ENCODE measurements at regions not wholly inside any gene's neighbourhood (a gene's known extent, or its start where the extent isn't known, plus 50 kb on each side); places are given as distances from the start of the nearest gene placed in this dataset.

DNA sequence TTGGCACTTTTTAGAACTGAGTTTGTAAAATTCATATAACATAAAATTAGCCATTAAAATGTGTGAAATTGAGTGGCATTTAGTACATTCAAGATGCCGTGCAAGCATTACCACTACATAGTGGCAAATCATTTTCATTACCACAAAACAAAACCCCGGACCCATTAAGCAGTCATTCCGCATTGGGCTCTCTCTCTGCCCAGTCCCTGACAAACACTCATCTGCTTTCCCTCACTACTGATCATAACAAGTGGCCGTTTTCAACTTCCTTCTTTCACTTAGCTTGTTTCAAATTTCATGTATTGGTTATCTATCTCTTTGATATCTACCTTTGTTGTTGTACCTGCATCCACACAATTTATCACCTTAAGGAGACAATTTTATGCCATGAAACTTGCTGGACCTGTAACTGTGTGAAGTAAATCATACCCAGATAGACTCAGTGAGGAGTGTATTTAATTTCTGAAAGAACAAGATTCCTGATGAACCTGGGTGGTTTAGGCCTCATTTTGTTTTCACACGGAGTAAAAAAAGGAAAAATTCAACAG, 202.1 kb downstream of the OR13H1 start:
- WGBS, 2 donors = 48 to 87% methylated on average over 5 of the region's 5 CpGs
- TF ChIP-seq, protein P1, sequence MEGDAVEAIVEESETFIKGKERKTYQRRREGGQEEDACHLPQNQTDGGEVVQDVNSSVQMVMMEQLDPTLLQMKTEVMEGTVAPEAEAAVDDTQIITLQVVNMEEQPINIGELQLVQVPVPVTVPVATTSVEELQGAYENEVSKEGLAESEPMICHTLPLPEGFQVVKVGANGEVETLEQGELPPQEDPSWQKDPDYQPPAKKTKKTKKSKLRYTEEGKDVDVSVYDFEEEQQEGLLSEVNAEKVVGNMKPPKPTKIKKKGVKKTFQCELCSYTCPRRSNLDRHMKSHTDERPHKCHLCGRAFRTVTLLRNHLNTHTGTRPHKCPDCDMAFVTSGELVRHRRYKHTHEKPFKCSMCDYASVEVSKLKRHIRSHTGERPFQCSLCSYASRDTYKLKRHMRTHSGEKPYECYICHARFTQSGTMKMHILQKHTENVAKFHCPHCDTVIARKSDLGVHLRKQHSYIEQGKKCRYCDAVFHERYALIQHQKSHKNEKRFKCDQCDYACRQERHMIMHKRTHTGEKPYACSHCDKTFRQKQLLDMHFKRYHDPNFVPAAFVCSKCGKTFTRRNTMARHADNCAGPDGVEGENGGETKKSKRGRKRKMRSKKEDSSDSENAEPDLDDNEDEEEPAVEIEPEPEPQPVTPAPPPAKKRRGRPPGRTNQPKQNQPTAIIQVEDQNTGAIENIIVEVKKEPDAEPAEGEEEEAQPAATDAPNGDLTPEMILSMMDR (IDR thresholded peaks at IDR 0.05) = no peak
- H3K36me3 ChIP-seq = no peaks in the 10 kb centered on the region
- peak overlapping the region in 2 of 4 donors; percentile 83 to 84 for H3K27ac ChIP-seq
- ATAC-seq = no peak
- no peak for DNase-seq
- no peak for FAIRE-seq
- H3K4me3 ChIP-seq = peak overlapping the region in 2 of 4 donors; percentile 41 to 52
- no peaks in the 10 kb centered on the region for H3K9me3 ChIP-seq
- intact Hi-C loops (cut with DNase I) = no loop called here
- no peaks in the 10 kb centered on the region for H3K27me3 ChIP-seq
- H3K4me1 ChIP-seq = no peaks in the 10 kb centered on the region

DNA sequence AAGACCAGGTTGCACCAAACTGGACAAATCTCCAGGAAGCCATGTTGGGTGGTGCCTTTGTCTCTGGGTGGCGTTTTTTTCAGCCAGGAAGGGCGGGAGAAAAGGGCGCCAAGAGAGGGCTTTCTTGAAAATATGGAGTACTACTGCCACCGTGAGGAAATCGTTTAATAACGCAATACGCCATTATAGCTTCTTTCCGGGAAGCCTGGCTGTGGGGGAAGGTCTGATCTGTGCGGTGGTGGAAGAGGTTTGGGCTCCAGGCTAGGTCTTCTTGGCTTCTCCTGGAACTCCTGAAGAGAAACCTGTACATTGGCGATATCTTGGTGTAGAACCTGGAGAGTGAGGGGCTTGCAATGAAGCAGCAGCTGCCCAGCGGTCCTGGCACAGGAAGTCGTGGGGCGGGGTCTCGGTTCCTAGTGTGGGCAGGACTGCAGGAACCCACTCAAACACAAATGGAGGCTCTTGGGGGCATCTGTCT, 202.7 kb downstream of the OR13H1 start:
- ATAC-seq = peak; percentile 76 to 81 (median 77)
- TF ChIP-seq, protein P1 (IDR thresholded peaks at IDR 0.05) = peak in 2 of 4 donors; percentile 22 to 27
- peak in 4 of 6 donors; percentile 80 to 91 (median 84) for DNase-seq
- Histone ChIP-seq H3K27ac (peak overlapping the region; percentile 55 to 86 (median 84)), H3K4me3 (peak overlapping the region in 3 of 4 donors; percentile 19 to 52 (median 41)), H3K36me3 (no peaks in the 10 kb centered on the region), H3K9me3 (no peaks in the 10 kb centered on the region), H3K27me3 (no peaks in the 10 kb centered on the region), H3K4me1 (no peaks in the 10 kb centered on the region)
- FAIRE-seq = peak; percentile 29
- intact Hi-C loops (cut with DNase I) = no loop called here
- 44 to 92% methylated on average over 14 of the region's 14 CpGs for WGBS, 2 donors

DNA sequence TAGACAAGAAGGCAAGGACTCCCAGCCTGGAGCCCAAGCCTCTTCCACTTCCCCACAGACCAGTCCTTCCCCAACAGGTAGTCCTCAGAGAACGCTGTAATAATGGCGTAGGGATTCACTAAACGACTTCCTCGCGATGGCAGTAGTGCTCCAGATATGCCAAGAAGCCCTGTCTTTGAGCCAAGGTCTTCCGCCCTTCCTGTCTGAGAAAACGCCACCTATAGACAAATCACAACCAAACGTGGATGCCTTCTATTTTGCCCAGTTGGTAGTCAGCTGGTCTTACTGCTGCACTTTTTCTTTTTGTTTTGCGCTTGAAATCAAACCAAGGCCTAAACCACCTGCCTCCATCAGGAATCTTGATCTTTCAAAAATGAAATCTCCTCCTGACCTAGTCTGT, 203.3 kb downstream of the OR13H1 start:
- TF ChIP-seq, protein P1 (IDR thresholded peaks at IDR 0.05) = peak in 2 of 4 donors; percentile 19 to 25
- Histone ChIP-seq H3K4me1 (no peaks in the 10 kb centered on the region), H3K36me3 (no peaks in the 10 kb centered on the region), H3K27ac (peak overlapping the region; percentile 55 to 86 (median 84)), H3K27me3 (no peaks in the 10 kb centered on the region), H3K4me3 (peak overlapping the region in 3 of 4 donors; percentile 19 to 52 (median 41)), H3K9me3 (no peaks in the 10 kb centered on the region)
- intact Hi-C loops (cut with DNase I) = no loop called here
- FAIRE-seq (no peak), ATAC-seq (peak; percentile 93 to 97 (median 94)), DNase-seq (peak in 3 of 6 donors; percentile 67 to 87 (median 78))
- WGBS, 2 donors = 48 to 93% methylated on average over 9 of the region's 9 CpGs

DNA sequence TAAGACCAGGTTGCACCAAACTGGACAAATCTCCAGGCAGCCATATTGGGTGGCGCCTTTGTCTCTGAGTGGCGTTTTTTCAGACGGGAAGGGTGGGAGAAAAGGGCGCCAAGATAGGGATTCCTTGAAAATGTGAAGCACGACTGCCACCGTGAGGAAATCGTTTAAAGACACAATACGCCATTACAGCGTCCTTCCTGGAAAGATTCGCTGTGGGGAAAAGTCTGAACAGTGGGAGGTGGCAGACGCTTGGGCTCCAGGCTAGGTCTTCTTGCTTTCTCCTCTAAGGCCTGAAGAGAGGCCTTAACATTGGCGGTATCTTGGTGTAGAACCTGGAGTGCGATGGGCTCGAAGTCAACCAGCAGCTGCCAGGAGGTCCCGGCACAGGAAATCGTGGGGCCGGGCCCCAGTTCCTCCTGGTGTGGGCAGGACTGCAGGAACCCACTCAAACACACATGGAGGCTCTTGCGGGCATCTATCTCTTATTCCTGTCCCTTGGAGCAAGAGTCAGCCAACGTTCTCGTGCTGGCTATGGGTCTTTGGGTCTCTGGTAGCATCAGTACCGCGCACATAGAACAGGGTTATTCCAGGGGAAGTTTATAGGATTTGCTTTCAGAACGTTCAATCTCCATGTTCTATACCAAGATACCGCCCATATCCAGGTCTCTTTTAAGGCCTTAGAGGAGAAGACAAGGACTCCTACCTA, 208.8 kb downstream of the OR13H1 start:
- peak; percentile 20 for FAIRE-seq
- WGBS, 2 donors = 49 to 91% methylated on average over 24 of the region's 24 CpGs

More for the DNA sequence above, 208.8 kb downstream of the OR13H1 start:
- Histone ChIP-seq H3K36me3 (no peaks in the 10 kb centered on the region), H3K9me3 (no peaks in the 10 kb centered on the region), H3K27ac (peak overlapping the region; percentile 7 to 84 (median 76)), H3K4me3 (peak overlapping the region; percentile 18 to 47 (median 34)), H3K4me1 (no peaks in the 10 kb centered on the region), H3K27me3 (no peaks in the 10 kb centered on the region)
- intact Hi-C loops (cut with DNase I) = no loop called here
- ATAC-seq (peak; percentile 86 to 95 (median 90)), DNase-seq (peak in 4 of 6 donors; percentile 66 to 90 (median 80))
- TF ChIP-seq, protein P1 (IDR thresholded peaks at IDR 0.05) = peak in 3 of 4 donors; percentile 8 to 17 (median 9)
